Right lobe of liver (tissue), 4 donors: ENCODE measurements at regions not wholly inside any gene's neighbourhood (a gene's known extent, or its start where the extent isn't known, plus 50 kb on each side); places are given as distances from the start of the nearest gene placed in this dataset.

Source experiments
- CTCF ChIP-seq, 4 donors: fragments of 200-600 bp in 3 of 4; fragments of 450-650 bp in 1 of 4; IDR thresholded peaks; one replicate each; pipeline versions ENCODE4 v1.5.1 to v1.8.0; 2016 to 2022; ENCODE audit warnings: antibody characterized with exemption in 4 of 4, mild to moderate bottlenecking in 2 of 4
- POLR2A ChIP-seq: fragments of 450-650 bp; IDR thresholded peaks from one replicate; pipeline ENCODE4 v1.6.1; 2017; ENCODE audit warnings: antibody characterized with exemption, mild to moderate bottlenecking
- donor health status: DM: no; HTN: no; CAD: no.
- donor health status: DM: no; HTN: no; CAD: no.
- donor health status: DM: no; HTN: yes; CAD: no.

GRCh38 chr3:182608832-182609231 lies 184.5 kb upstream of the ATP11B start:
- TF ChIP-seq POLR2A (no peak), CTCF (IDR thresholded peaks at IDR 0.05) (no peak)
